ENCODE measurements at regions not wholly inside any gene's neighbourhood (a gene's known extent, or its start where the extent isn't known, plus 50 kb on each side); places are given as distances from the start of the nearest gene placed in this dataset.

DNA sequence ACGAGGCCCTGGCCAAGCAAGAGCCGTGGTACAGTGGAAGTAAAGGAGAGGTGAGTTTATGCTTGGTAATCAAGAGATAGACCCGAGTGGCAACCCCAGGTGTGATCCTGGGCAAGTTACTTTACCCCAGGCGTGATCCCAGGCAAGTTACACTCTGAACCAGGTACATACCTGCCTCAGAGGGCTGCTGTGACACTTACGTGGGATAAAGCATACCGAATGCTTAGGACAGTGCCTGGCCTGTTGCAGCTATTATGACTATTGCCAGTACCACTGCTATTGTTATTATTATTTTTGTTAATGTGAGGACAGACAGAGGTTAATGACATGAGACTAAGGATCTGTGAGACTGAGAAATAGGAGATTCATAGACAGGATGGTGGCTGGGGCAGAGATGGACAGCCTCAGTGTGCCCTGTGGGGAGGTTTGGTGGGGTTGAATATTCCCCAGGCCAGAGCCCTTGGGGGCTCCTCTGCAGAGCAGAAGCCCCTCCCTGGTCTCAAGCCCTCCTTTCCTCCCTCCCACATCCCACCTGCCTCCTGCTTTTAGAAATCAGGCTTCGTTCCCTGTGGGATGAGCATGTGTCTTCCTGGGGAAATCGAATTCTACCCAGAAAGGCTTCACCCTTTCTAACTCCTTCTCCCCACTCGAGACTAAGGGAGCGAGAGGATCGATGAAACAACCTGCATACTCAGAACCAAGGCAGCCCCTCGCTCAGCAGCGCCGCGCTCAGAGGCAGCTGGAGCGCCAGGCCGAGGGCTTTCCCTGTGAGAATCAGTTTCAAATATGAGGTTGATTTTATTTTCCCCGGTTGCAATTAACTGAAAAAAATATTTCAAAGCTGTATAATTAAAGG is 62.0 kb upstream of the SIX3 start:
- no peak for DNase-seq

GRCh38 chr2:44880125-44880483 is 61.4 kb upstream of the SIX3 start:
- DNase-seq: no peak

DNA sequence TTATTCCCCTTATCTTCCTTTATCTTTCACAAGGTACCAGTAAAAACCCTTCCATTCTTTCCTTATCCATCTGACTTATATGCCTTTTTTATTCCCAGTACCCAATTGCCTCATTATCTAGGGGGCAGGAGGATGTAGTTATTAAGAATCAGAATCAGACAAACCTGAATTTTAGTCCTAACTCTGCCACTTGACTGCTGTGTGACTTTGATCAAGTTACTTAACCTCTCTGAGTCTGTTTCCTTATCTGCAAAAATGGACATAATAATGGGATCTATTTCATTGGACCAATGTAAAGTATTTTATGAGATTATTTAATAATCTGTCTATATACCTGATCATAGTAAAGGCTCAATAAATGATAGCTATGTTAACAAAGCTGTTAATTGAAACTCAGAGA is 59.6 kb upstream of the SIX3 start:
- no peak for DNase-seq

DNA sequence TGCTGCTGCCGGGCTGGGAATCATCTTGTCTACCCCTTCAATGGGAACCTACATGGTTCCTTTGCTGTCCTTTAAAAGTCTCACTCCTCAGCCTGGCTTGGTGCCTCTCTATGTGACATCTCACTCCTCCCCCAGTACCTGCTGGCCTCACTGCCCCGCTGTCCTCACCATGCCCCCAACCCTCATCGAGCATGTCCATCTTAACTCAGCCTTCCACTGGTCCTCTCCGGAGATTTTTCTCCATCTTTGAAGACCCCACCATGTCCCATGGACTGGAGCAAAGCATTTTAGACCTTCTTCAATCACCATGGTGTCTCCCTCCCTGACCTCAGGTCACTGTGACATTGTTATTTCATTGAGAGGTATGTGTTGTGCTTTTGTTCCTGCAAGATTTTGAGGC is 58.1 kb upstream of the SIX3 start:
- DNase-seq: no peak

DNA sequence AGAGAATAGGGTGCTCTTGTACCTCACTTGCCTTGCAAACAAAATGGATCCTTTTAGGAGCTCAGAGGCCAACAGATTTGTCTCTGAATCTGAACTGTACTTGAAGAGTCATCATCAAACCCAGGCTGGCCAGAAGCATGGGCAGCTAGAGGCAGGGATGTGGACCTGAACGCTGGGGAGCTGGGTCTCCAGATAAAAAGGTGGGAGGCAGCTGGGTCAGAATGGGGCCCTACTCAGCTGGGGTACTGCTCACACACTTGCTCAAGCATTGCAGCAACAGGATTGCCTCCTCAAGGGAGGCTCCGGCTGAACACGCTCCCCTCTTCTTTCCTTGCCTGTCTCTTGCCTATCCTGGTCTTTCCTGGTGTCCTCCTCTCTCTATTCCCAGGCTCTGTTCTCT is 57.3 kb upstream of the SIX3 start:
- DNase-seq: no peak

- DNase-seq: no peak
Observed at GRCh38 chr2:44884677-44885076, 56.8 kb upstream of the SIX3 start.

- no peak for DNase-seq
Observed at GRCh38 chr2:44886414-44886813, 55.1 kb upstream of the SIX3 start.

GRCh38 chr2:44889096-44889495 is 52.4 kb upstream of the SIX3 start:
- no peak for DNase-seq

Measured in eye (tissue), 1 donor.